Mesendoderm (in vitro differentiated cells): ENCODE measurements at regions not wholly inside any gene's neighbourhood (a gene's known extent, or its start where the extent isn't known, plus 50 kb on each side); places are given as distances from the start of the nearest gene placed in this dataset.

ENCODE experiments used
- DNase-seq: peaks from one replicate; pipeline ENCODE4 v3.0.0; 2013
- H2AK5ac ChIP-seq: 2 replicates; pipeline ENCODE4 v1.6.1; 2013; ENCODE audit warnings: low read length, inconsistent platforms
- H2BK120ac ChIP-seq: 2 replicates; pipeline ENCODE4 v1.6.1; 2013; ENCODE audit warnings: low read depth, mild to moderate bottlenecking, low read length, moderate library complexity, mixed read lengths
- H2BK15ac ChIP-seq: replicated peaks from 2 replicates; pipeline ENCODE4 v1.6.1; 2013; ENCODE audit warnings: low read depth, mild to moderate bottlenecking, moderate library complexity
- H2BK5ac ChIP-seq: 2 replicates; pipeline ENCODE4 v1.6.1; 2013; ENCODE audit warnings: low read length, inconsistent platforms
- H3K18ac ChIP-seq: 2 replicates; pipeline ENCODE4 v1.6.1; 2013; ENCODE audit warnings: mild to moderate bottlenecking, low read length, mixed read lengths
- H3K23ac ChIP-seq: one replicate; pipeline ENCODE4 v1.6.1; 2013; ENCODE audit warnings: low read length
- H3K27ac ChIP-seq: 2 replicates; pipeline ENCODE4 v1.5.1; 2013; ENCODE audit warnings: low read depth, mild to moderate bottlenecking, inconsistent platforms, low read length, moderate library complexity
- H3K27me3 ChIP-seq: 2 replicates; pipeline ENCODE4 v1.6.1; 2013; ENCODE audit warnings: low read length, control low read depth, mild to moderate bottlenecking, inconsistent platforms; ENCODE audit not compliant: insufficient read depth, poor library complexity
- H3K36me3 ChIP-seq: 2 replicates; pipeline ENCODE4 v1.6.1; 2013; ENCODE audit warnings: low read length, inconsistent platforms; ENCODE audit not compliant: control insufficient read depth, insufficient read depth
- H3K4ac ChIP-seq: one replicate; pipeline ENCODE4 v1.6.1; 2013; ENCODE audit warnings: low read depth, mild to moderate bottlenecking, low read length, moderate library complexity
- H3K4me1 ChIP-seq: 2 replicates; pipeline ENCODE4 v1.6.1; 2013; ENCODE audit warnings: low read depth, low read length, inconsistent platforms; ENCODE audit not compliant: control insufficient read depth
- H3K4me2 ChIP-seq: 2 replicates; pipeline ENCODE4 v1.6.1; 2013; ENCODE audit warnings: low read length
- H3K4me3 ChIP-seq: 2 replicates; pipeline ENCODE4 v1.5.1; 2013; ENCODE audit warnings: mild to moderate bottlenecking, low read length
- H3K56ac ChIP-seq: one replicate; pipeline ENCODE4 v1.6.1; 2013; ENCODE audit warnings: low read length
- H3K79me1 ChIP-seq: 2 replicates; pipeline ENCODE4 v1.6.1; 2013; ENCODE audit warnings: low read length, inconsistent platforms
- H3K79me2 ChIP-seq: 2 replicates; pipeline ENCODE4 v1.6.1; 2013; ENCODE audit warnings: mild to moderate bottlenecking, low read length; ENCODE audit not compliant: control insufficient read depth, insufficient read depth
- H3K9ac ChIP-seq: 2 replicates; pipeline ENCODE4 v1.6.1; 2013; ENCODE audit warnings: low read length, inconsistent platforms
- H4K5ac ChIP-seq: one replicate; pipeline ENCODE4 v1.6.1; 2013; ENCODE audit warnings: low read length
- H4K8ac ChIP-seq: one replicate; pipeline ENCODE4 v1.6.1; 2013; ENCODE audit warnings: low read depth, mild to moderate bottlenecking, control low read depth, low read length, moderate library complexity
- WGBS: extraction: QIAGEN DNeasy Blood & Tissue Kit; methylation state at CpG from one replicate; pipeline ENCODE4 v1.1.7; 2013; ENCODE audit warnings: low lambda C conversion rate, missing lambda C conversion rate; ENCODE audit not compliant: insufficient coverage; ENCODE audit errors: extremely low coverage; 5-methylcytosine and 5-hydroxymethylcytosine counted together

GRCh38 chr5:68126886-68127285 lies 88.7 kb upstream of the PIK3R1 start:
- Histone ChIP-seq H3K4ac (no peak overlapping the region), H4K8ac (no peak overlapping the region)
- no CpG with 5 or more reads among the region's 2 CpGs for WGBS

GRCh38 chr5:68122439-68123328 lies 92.9 kb upstream of the PIK3R1 start:
- WGBS, result no CpG with 5 or more reads among the region's 7 CpGs
- DNase-seq, result no peak

More at GRCh38 chr5:68126886-68127285, 88.7 kb upstream of the PIK3R1 start:
- Histone ChIP-seq H2AK5ac (no peak overlapping the region), H3K36me3 (no peaks in the 10 kb centered on the region), H2BK120ac (no peak overlapping the region), H4K5ac (no peak overlapping the region), H3K27ac (no peak overlapping the region), H3K4me3 (no peak overlapping the region), H2BK5ac (no peak overlapping the region), H3K79me1 (no peaks in the 10 kb centered on the region), H3K9ac (no peak overlapping the region), H2BK15ac (no peak overlapping the region), H3K79me2 (no peaks in the 10 kb centered on the region), H3K56ac (no peak overlapping the region), H3K4me2 (no peak overlapping the region), H3K18ac (no peak overlapping the region), H3K23ac (no peak overlapping the region), H3K27me3 (no peaks in the 10 kb centered on the region), H3K4me1 (no peaks in the 10 kb centered on the region)
- DNase-seq, result no peak

GRCh38 chr5:68116868-68117411 lies 98.6 kb upstream of the PIK3R1 start:
- no peak overlapping the region for H2BK15ac ChIP-seq
- no peak overlapping the region for H3K4me2 ChIP-seq
- no peak overlapping the region for H2AK5ac ChIP-seq
- no peak overlapping the region for H3K18ac ChIP-seq
- no peaks in the 10 kb centered on the region for H3K79me2 ChIP-seq
- no peaks in the 10 kb centered on the region for H3K36me3 ChIP-seq
- H4K5ac ChIP-seq, result no peak overlapping the region
- H3K27me3 ChIP-seq, result no peaks in the 10 kb centered on the region
- no peak for DNase-seq
- H3K27ac ChIP-seq, result no peak overlapping the region
- no peak overlapping the region for H4K8ac ChIP-seq
- WGBS, result no CpG with 5 or more reads among the region's 2 CpGs
- H3K4ac ChIP-seq, result no peak overlapping the region
- H3K4me3 ChIP-seq, result no peak overlapping the region
- H3K9ac ChIP-seq, result no peak overlapping the region
- H2BK120ac ChIP-seq, result no peak overlapping the region
- H3K79me1 ChIP-seq, result no peaks in the 10 kb centered on the region
- no peaks in the 10 kb centered on the region for H3K4me1 ChIP-seq
- H2BK5ac ChIP-seq, result no peak overlapping the region
- no peak overlapping the region for H3K56ac ChIP-seq
- H3K23ac ChIP-seq, result no peak overlapping the region

More at GRCh38 chr5:68122439-68123328, 92.9 kb upstream of the PIK3R1 start:
- no peak overlapping the region for H2BK15ac ChIP-seq
- no peak overlapping the region for H3K56ac ChIP-seq
- no peak overlapping the region for H2BK5ac ChIP-seq
- no peaks in the 10 kb centered on the region for H3K36me3 ChIP-seq
- H3K79me2 ChIP-seq, result no peaks in the 10 kb centered on the region
- H3K4me1 ChIP-seq, result no peaks in the 10 kb centered on the region
- H3K4me3 ChIP-seq, result no peak overlapping the region
- no peak overlapping the region for H4K8ac ChIP-seq
- H3K18ac ChIP-seq, result no peak overlapping the region
- no peak overlapping the region for H3K4me2 ChIP-seq
- H2BK120ac ChIP-seq, result no peak overlapping the region
- no peak overlapping the region for H3K9ac ChIP-seq
- H4K5ac ChIP-seq, result no peak overlapping the region
- H3K23ac ChIP-seq, result no peak overlapping the region
- H3K4ac ChIP-seq, result no peak overlapping the region
- no peak overlapping the region for H2AK5ac ChIP-seq
- H3K79me1 ChIP-seq, result no peaks in the 10 kb centered on the region
- H3K27ac ChIP-seq, result no peak overlapping the region
- no peaks in the 10 kb centered on the region for H3K27me3 ChIP-seq

- H4K8ac ChIP-seq, result no peak overlapping the region
- no peak overlapping the region for H2AK5ac ChIP-seq
- peak overlapping the region; percentile 4 for H3K4ac ChIP-seq
- no peak overlapping the region for H2BK120ac ChIP-seq
- H4K5ac ChIP-seq, result no peak overlapping the region
- H3K36me3 ChIP-seq, result no peaks in the 10 kb centered on the region
- H2BK5ac ChIP-seq, result no peak overlapping the region
- H3K79me2 ChIP-seq, result no peaks in the 10 kb centered on the region
- H3K9ac ChIP-seq, result no peak overlapping the region
- H3K18ac ChIP-seq, result no peak overlapping the region
- H3K4me1 ChIP-seq, result no peaks in the 10 kb centered on the region
- no CpG with 5 or more reads among the region's 2 CpGs for WGBS
- H3K27me3 ChIP-seq, result no peaks in the 10 kb centered on the region
- H3K23ac ChIP-seq, result no peak overlapping the region
- H3K79me1 ChIP-seq, result no peaks in the 10 kb centered on the region
- H3K4me3 ChIP-seq, result no peak overlapping the region
- no peak overlapping the region for H3K4me2 ChIP-seq
- peak; percentile 41 for DNase-seq
- H3K27ac ChIP-seq, result no peak overlapping the region
- no peak overlapping the region for H2BK15ac ChIP-seq
- no peak overlapping the region for H3K56ac ChIP-seq
Observed at GRCh38 chr5:68116408-68116807, 99.1 kb upstream of the PIK3R1 start.

- H3K27me3 ChIP-seq, result no peaks in the 10 kb centered on the region
- no peak for DNase-seq
- no peak overlapping the region for H3K4ac ChIP-seq
- no peak overlapping the region for H3K27ac ChIP-seq
- no peak overlapping the region for H4K5ac ChIP-seq
- no peaks in the 10 kb centered on the region for H3K36me3 ChIP-seq
- no peak overlapping the region for H3K23ac ChIP-seq
- WGBS, result no CpG with 5 or more reads among the region's 2 CpGs
- H2BK5ac ChIP-seq, result no peak overlapping the region
- H2AK5ac ChIP-seq, result no peak overlapping the region
- no peaks in the 10 kb centered on the region for H3K79me2 ChIP-seq
- no peak overlapping the region for H3K56ac ChIP-seq
- H3K4me3 ChIP-seq, result no peak overlapping the region
- H3K4me1 ChIP-seq, result no peaks in the 10 kb centered on the region
- no peak overlapping the region for H3K18ac ChIP-seq
- H4K8ac ChIP-seq, result no peak overlapping the region
- no peaks in the 10 kb centered on the region for H3K79me1 ChIP-seq
- H3K4me2 ChIP-seq, result no peak overlapping the region
- no peak overlapping the region for H3K9ac ChIP-seq
- no peak overlapping the region for H2BK120ac ChIP-seq
- no peak overlapping the region for H2BK15ac ChIP-seq
Observed at GRCh38 chr5:68115584-68115983, 100.0 kb upstream of the PIK3R1 start.
